ENCODE measurements at regions not wholly inside any gene's neighbourhood (a gene's known extent, or its start where the extent isn't known, plus 50 kb on each side); places are given as distances from the start of the nearest gene placed in this dataset.

DNA sequence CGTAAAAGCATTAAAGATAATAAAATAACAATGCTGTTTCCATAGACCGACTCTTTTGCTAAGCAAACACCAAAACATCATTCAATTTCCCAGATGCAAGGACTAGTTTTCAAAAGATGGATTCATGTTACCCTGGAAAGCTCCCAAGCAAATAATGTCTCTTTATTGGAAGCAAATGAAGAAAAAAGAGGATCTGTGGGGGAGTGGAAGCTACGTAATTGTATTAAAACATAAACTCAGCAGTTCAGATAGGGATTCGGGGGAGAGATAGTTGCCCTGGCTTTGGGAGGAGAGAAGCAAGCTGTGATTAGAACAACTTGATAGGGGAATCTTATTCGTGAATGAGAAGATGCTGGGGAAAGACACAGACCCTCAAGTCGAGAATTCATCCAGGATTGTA lies 491.0 kb upstream of the CLINT1 start:
- Histone ChIP-seq H3K9me3 (ENCODE audit: insufficient read depth, low read depth) (no peaks in the 10 kb centered on the region; the same call in 1 of the 2 replicates), H4K20me1 (ENCODE audit: insufficient read depth) (no peaks in the 10 kb centered on the region), H3K79me2 (ENCODE audit: low read depth) (no peaks in the 10 kb centered on the region), H3F3A (ENCODE audit: insufficient read depth, low read depth) (no peaks in the 10 kb centered on the region), H3K27ac (no peak overlapping the region), H3K9me2 (ENCODE audit: insufficient read depth) (no peaks in the 10 kb centered on the region; the same call in 1 of the 2 replicates), H3K36me3 (ENCODE audit: low read depth) (no peaks in the 10 kb centered on the region), H3K4me3 (no peak overlapping the region), H3K4me2 (no peak overlapping the region), H3K4me1 (replicated peaks; ENCODE audit: insufficient read depth) (no peaks in the 10 kb centered on the region), H3K27me3 (ENCODE audit: insufficient read depth, low read depth) (peaks cover 5% of the 10 kb centered on the region; the same call in 1 of the 2 replicates), H2AFZ (no peak overlapping the region)
- DNase-seq: no peak
- intact Hi-C loops (cut with micrococcal nuclease; ENCODE audit: unreplicated experiment): no loop called here
- CTCF ChIA-PET: no interaction called here
- TF ChIP-seq EZH2 (IDR thresholded peaks at IDR 0.05; ENCODE audit: low read depth): no peak
- TF ChIP-seq, protein P1, sequence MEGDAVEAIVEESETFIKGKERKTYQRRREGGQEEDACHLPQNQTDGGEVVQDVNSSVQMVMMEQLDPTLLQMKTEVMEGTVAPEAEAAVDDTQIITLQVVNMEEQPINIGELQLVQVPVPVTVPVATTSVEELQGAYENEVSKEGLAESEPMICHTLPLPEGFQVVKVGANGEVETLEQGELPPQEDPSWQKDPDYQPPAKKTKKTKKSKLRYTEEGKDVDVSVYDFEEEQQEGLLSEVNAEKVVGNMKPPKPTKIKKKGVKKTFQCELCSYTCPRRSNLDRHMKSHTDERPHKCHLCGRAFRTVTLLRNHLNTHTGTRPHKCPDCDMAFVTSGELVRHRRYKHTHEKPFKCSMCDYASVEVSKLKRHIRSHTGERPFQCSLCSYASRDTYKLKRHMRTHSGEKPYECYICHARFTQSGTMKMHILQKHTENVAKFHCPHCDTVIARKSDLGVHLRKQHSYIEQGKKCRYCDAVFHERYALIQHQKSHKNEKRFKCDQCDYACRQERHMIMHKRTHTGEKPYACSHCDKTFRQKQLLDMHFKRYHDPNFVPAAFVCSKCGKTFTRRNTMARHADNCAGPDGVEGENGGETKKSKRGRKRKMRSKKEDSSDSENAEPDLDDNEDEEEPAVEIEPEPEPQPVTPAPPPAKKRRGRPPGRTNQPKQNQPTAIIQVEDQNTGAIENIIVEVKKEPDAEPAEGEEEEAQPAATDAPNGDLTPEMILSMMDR (conservative IDR thresholded peaks at IDR 0.05): no peak
- BruUV-seq (replicated peaks): no TSS peak
- POLR2A ChIA-PET (ENCODE audit: unreplicated experiment): no interaction called here

DNA sequence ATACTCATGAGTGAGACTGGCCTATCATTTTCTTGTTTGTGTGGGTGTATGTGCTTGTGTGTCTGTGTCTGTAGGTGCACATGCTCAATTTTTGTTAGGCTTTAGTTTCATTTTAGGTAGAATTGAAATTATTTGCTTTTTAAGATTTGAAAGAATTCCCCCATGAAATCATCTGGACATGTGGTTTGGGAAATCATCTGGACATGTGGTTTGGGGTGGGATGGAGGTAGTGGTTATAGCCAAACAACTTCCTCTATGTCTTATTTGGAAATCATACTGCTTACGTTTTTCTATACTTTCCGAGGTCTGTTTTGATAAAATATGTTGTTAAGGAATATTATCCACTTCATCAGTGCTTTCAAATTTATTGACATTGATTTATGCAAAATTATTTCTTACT lies 485.4 kb upstream of the CLINT1 start:
- DNase-seq: no peak
- Histone ChIP-seq H3K36me3 (ENCODE audit: low read depth) (no peaks in the 10 kb centered on the region), H2AFZ (no peak overlapping the region), H3K4me1 (replicated peaks; ENCODE audit: insufficient read depth) (no peaks in the 10 kb centered on the region), H3K9me3 (ENCODE audit: insufficient read depth, low read depth) (no peaks in the 10 kb centered on the region; the same call in 1 of the 2 replicates), H3F3A (ENCODE audit: insufficient read depth, low read depth) (no peaks in the 10 kb centered on the region), H3K9me2 (ENCODE audit: insufficient read depth) (no peaks in the 10 kb centered on the region; the same call in 1 of the 2 replicates), H3K27ac (no peak overlapping the region), H4K20me1 (ENCODE audit: insufficient read depth) (no peaks in the 10 kb centered on the region), H3K4me3 (no peak overlapping the region), H3K27me3 (ENCODE audit: insufficient read depth, low read depth) (peaks cover 2% of the 10 kb centered on the region; the same call in 1 of the 2 replicates), H3K79me2 (ENCODE audit: low read depth) (no peaks in the 10 kb centered on the region), H3K4me2 (no peak overlapping the region)
- CTCF ChIA-PET: no interaction called here
- intact Hi-C loops (cut with micrococcal nuclease; ENCODE audit: unreplicated experiment): no loop called here
- POLR2A ChIA-PET (ENCODE audit: unreplicated experiment): no interaction called here
- no TSS peak for BruUV-seq (replicated peaks)
- TF ChIP-seq EZH2 (IDR thresholded peaks at IDR 0.05; ENCODE audit: low read depth): no peak
- TF ChIP-seq, protein P1 (conservative IDR thresholded peaks at IDR 0.05): no peak

DNA sequence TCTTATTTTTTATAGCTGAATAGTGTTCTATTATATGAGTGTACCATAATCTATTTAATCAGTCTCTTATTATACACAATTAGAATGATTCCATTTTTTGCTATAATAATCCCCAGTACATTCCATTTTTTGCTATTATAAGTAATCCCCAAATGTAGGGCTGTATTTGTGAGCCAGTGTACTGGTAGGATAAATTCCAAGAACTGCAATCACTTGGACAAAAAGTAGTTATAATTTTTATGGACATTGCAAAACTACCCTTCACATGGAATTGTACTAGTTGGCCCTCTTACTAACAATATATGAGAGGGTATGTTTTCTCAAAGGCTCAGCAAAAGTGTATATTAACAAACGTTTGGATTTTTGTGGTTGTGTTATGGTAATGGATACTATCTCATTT lies 481.7 kb upstream of the CLINT1 start:
- Histone ChIP-seq H3K79me2 (ENCODE audit: low read depth) (no peaks in the 10 kb centered on the region), H4K20me1 (ENCODE audit: insufficient read depth) (no peaks in the 10 kb centered on the region), H3K9me3 (ENCODE audit: insufficient read depth, low read depth) (no peaks in the 10 kb centered on the region), H3F3A (ENCODE audit: insufficient read depth, low read depth) (no peaks in the 10 kb centered on the region), H3K4me3 (no peak overlapping the region), H2AFZ (no peak overlapping the region), H3K9me2 (ENCODE audit: insufficient read depth) (no peaks in the 10 kb centered on the region; the same call in 1 of the 2 replicates), H3K4me2 (no peak overlapping the region), H3K36me3 (ENCODE audit: low read depth) (no peaks in the 10 kb centered on the region), H3K27me3 (ENCODE audit: insufficient read depth, low read depth) (no peaks in the 10 kb centered on the region), H3K4me1 (replicated peaks; ENCODE audit: insufficient read depth) (no peaks in the 10 kb centered on the region), H3K27ac (no peak overlapping the region)
- no peak for TF ChIP-seq EZH2 (IDR thresholded peaks at IDR 0.05; ENCODE audit: low read depth)
- TF ChIP-seq, protein P1 (conservative IDR thresholded peaks at IDR 0.05): no peak
- no peak for DNase-seq
- intact Hi-C loops (cut with micrococcal nuclease; ENCODE audit: unreplicated experiment): no loop called here
- BruUV-seq (replicated peaks): no TSS peak
- ChIA-PET POLR2A (ENCODE audit: unreplicated experiment) (no interaction called here), CTCF (no interaction called here)
